ENCODE measurements at regions not wholly inside any gene's neighbourhood (a gene's known extent, or its start where the extent isn't known, plus 50 kb on each side); places are given as distances from the start of the nearest gene placed in this dataset.

- DNase-seq = no peak
Observed at GRCh38 chr10:58936364-58936763, 240.1 kb upstream of the PHYHIPL start.

DNA sequence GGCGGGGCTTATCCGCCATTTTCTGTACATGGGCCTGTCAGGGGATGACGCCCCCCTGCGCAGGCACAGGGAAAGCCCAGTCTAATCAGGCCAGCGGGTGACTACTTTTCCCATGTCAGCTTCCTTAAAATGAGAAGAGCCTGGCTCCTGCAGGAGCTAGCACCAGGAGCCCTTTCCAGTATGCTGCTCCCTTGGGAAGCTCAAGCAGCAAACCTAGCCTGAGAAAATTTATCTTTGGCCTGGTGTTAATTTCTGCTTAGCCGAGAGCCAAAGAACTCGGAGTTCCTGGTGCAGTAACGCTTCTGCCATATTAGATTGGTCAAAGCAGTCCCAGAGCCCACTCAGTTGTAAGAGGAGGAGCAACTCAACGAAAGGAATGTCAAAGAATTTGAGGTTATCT lies 239.0 kb upstream of the PHYHIPL start:
- no peak for DNase-seq

- DNase-seq = no peak
Observed at GRCh38 chr10:58942724-58943123, 233.7 kb upstream of the PHYHIPL start.

- DNase-seq = no peak
Observed at GRCh38 chr10:58943256-58943890, 233.1 kb upstream of the PHYHIPL start.

- DNase-seq = no peak
Observed at GRCh38 chr10:58943960-58944359, 232.5 kb upstream of the PHYHIPL start.

GRCh38 chr10:58948303-58948702 lies 228.1 kb upstream of the PHYHIPL start:
- DNase-seq = no peak

DNA sequence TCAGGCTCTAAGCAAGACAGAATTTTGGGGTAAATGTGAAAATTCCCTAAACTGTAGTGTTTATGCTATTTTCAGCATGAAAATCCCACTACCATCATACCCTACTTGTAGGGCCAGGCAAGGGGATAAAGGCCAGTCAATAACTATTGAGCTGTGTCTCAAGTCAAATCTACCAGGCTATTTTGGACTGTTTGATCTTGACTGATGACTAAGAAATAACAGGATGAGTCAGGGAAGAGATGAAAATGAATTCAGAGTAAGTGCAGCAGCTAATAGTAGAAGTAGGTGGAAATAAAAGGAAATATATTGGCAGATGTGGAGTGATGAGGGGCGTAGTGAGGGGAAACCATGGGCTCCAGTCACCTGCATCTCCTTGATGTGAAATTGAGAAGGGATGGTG lies 225.8 kb upstream of the PHYHIPL start:
- DNase-seq = no peak

DNA sequence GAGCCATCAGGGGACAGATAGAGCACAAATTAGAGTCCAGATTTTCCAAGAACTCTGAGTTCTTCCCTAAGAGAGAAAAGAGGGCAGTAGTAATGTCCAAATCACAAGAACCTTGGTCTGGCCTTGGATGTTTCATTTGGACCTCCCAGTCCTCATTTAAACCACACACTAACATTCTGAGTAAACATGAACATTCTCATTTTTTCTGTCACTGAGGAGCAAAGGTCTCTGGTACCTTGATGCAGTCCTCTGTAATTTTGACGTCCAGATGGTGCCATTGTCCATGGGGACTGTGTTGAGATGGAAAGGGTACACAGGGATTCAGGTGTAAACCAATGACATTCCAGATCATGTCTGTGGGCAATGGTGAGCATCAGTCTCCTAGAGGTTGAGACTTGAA lies 225.4 kb upstream of the PHYHIPL start:
- DNase-seq = no peak

DNA sequence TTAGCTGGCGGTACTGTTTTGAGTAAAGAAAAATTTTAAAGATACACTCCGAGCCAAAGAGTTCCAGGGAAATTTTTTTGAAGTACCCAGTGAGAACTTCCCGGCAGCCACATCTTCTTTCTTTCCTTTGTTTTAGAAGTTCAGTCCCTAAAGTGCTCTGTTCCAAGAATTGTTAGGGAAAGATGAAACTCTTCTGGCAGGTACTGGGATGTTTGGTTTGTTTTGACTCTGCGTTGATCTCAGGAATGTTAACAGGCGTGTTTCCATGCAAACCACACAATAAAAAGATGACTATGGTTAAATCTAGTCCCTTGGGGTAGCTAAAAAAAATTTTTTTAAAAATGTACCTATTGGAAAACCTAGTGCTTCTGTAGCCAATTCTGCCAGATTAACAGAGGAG lies 224.7 kb upstream of the PHYHIPL start:
- no peak for DNase-seq

- no peak for DNase-seq
Observed at GRCh38 chr10:58952162-58952601, 224.3 kb upstream of the PHYHIPL start.

- peak; percentile 11 for DNase-seq
Observed at GRCh38 chr10:58952747-58953466, 223.5 kb upstream of the PHYHIPL start.

- no peak for DNase-seq
Observed at GRCh38 chr10:58954178-58954577, 222.3 kb upstream of the PHYHIPL start.

GRCh38 chr10:58955615-58956014 lies 220.8 kb upstream of the PHYHIPL start:
- DNase-seq = no peak

- DNase-seq = no peak
Observed at GRCh38 chr10:58956926-58957325, 219.5 kb upstream of the PHYHIPL start.

DNA sequence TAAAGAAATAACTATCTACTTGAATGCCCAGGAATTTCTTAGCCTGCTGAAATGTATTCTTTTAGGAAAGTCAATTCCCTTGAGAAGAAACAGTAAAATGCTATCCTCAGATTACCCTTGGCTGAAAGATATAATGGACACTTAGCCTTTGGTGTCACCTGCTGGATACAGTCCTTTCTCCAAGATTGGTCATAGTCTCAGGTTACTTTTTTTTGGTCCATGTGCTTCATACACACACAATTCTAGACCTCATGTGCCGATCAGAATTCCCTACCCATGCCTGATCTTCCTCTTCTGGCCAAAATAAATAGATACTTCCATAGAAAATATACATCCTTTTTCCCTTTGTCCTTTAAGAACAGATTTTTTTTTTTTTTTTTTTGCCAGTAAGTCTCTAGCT lies 218.9 kb upstream of the PHYHIPL start:
- DNase-seq = no peak

DNA sequence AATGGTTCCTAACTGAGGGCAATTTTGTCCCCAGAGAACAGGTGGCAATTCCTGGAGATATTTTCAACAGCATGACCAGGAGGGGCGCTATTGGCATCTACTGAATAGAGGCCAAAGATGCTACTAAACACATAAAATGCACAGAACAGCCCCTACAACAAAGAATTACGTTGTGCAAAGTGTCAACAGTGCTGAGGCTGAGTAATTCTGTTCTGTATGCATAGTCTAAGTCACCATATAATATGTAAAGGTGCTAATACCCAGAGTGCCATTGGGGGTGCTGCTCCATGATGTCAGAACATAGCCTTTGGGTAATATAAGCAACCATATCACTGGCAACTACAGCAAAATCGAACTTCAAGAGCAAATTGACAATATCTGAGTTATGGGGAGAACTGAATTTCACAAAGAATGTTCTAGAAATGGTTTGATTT lies 213.3 kb upstream of the PHYHIPL start:
- no peak for DNase-seq

GRCh38 chr10:58963723-58964124 lies 212.7 kb upstream of the PHYHIPL start:
- DNase-seq = no peak

DNA sequence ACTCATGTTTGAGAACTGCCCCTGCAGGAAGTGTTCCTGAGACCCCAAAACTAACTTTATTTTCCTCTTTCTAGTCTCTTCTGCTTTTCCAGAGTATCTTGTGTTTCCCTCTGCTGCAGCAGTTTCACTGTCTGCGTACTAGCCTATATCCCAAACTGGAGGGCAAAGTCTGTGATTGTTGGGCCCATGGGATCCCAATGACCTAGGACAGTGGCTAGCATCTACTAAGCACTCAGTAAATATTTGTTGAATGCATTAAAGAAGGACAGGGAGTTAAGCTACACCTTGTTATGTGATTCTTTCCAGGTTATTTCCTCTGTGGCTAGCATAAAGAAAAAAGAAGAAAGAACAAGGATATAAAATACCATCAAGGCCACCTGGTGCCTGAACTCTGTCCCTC lies 210.6 kb upstream of the PHYHIPL start:
- no peak for DNase-seq

DNA sequence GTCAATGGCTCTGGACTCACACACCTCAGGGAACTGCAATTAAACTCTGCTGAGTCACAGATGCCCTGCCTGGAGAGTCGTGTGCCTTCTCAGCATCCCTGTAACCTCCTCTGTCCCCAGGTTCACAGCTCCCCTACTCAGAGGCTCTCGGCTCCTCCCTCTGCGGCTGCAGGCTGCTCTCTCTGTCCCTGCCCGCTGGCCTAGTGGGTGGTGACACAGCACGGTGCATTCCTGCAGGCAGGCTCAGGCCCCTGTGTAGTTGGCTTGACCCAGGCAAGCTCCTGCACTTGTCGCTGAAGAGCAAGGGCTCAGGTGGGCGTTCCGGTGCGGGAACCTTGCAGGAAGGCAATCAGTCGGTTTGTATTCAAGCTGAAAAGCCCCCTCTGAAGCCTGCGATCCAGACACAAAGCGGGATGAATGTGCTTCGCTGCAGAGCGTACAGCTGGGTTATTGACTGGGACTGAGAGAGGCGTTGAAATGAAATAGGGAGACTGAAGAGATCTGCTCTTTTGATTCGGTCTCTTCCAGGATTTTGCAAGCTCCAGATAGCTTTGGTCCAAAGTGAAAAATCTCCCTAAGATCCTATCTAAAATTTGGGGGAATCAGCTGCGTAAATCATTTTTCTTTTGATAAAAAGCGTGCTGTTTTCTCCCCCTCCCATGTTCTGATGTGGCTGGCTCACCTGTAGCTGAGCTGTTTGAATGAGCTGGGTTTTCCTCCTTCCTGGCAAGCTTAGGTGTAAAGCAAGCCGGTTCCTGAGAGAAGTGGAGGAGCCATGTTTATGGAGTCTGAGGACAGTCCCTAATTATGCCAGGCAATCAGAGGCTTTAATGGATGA lies 208.7 kb upstream of the PHYHIPL start:
- DNase-seq = no peak

DNA sequence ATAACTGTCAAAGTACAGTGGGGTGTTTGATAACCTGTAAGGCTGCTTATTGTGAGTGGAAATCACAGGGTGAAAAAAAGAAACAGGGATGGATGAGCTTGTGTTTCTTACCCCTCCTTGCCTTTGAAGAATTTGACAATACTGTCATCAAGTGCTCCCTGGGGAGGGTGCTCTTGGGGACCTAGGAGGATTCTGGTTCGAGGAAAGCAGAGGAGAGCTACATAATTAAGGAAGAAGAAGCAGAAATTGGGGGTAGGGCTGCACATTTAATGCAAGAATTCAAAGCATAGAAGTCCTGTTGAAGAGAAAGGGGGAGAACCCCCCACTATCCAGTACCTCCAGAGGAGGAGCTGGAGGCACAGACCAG lies 208.1 kb upstream of the PHYHIPL start:
- no peak for DNase-seq

GRCh38 chr10:58969576-58969975 lies 206.9 kb upstream of the PHYHIPL start:
- DNase-seq = no peak

DNA sequence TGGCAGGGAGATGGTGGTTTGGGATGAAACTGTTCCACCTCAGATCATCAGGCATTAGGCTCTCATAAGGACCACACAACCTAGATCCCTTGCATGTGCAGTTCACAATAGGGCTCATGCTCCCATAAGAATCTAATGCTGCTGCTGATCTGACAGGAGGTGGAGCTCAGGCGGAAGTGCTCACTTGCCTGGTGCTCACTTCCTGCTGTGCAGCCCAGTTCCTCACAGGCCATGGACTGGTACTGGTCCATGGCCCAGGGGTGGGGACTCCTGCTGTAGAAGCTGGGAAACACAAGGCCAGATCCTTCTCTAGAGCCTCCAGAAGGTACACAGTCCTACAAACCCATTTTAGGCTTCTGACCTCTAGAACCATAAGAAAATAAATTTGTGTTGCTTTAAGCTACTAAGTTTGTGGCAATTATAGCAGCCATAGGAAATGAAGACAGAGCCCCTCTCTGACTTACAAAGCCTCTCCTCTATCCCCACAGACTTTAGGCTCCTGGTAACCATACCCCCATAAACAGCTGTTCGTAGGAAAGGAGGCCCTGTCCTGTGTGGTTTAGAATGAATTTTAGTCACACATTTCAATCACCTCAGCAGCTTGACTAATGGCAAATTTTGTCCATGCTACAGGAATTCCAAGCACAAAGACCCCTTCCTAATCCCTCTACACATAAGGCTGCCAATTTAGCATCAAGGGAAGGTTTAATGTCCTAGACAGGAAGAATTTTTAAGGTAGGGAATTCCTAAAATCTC lies 206.1 kb upstream of the PHYHIPL start:
- no peak for DNase-seq

DNA sequence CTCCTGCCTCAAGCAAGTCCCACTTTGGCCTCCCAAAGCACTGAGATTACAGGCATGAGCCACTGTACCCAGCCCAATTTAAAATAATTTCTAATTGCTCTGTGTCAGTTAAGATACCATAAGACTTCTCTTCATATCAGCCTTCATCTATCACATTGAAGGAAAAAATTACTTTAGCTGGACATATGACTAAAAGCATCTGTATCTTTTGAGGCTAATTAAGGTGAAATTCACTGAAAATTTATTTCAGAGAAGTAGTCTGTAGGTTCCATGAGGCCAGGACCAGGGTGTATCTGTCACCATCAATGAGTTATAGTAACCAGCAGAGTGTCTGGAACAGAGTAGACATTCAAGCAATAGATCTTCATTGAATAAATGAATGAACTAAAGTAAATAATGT lies 205.2 kb upstream of the PHYHIPL start:
- no peak for DNase-seq
